UCSD-AML1 (cell line): ENCODE measurements at regions not wholly inside any gene's neighbourhood (a gene's known extent, or its start where the extent isn't known, plus 50 kb on each side); places are given as distances from the start of the nearest gene placed in this dataset.
"Not testable (repeated sequence)": the region's sequence is repeated elsewhere in the genome, so short reads cannot be mapped to it uniquely, and the experiment has no call there.

Source experiments
- DNase-seq: peaks from one replicate; lab custom pipeline; 2025; ENCODE audit not compliant: unreplicated experiment; lab: John Stamatoyannopoulos, UW

GRCh38 chr16:29261427-29262248 lies 144.9 kb downstream of the NPIPB11 start:
- not testable (repeated sequence) for DNase-seq

GRCh38 chr16:29260683-29261426 lies 145.7 kb downstream of the NPIPB11 start:
- not testable (repeated sequence) for DNase-seq

- not testable (repeated sequence) for DNase-seq
These were observed 146.7 kb downstream of the NPIPB11 start for GRCh38 chr16:29259635-29260457.

GRCh38 chr16:29258946-29259634 lies 147.4 kb downstream of the NPIPB11 start:
- not testable (repeated sequence) for DNase-seq

DNA sequence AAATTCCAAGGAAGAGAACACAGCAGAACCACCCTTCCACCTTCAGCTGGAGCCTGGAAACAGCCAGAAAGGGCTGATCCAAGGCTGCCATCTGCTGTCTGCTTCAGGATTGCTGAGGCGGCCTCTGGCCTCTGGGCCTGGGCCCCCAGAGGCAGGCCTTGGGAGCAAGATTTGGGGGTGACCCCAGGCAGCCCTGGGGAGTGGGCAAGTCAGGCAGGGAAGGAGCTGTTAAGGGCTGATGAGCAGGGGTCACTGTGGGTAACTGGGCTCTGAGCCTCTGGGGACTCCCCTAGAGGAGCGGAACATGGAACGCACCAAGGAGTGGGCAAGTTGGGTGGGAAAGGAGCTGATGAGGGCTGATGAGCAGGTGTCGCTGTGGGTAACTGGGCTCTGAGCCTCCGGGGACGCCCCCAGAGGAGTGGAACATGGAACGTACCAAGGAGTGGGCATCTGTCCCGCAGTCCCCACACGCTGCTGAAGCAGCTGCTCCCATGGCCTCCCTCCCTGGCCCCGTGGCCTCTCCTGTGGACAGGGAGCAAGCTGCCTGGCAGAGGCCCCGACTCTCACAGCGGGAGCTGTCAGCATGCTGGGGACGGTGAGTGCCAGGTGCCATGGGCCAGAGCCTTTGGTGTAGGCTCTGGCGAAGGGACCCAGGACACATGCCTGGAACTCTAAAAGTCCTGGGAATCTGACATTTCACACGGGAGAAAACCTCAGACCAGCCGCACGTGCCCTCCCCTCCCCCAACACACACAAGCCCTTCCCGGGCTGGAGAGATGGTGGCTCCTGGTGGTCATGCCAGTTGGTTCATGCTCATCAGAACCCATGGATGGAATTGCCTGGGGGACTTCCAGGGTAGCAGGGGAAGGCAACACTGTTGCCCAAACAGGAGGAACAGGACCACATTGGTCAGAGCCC lies 148.8 kb downstream of the NPIPB11 start:
- DNase-seq = not testable (repeated sequence)

GRCh38 chr16:29256501-29256981 lies 150.0 kb downstream of the NPIPB11 start:
- DNase-seq = no peak

DNA sequence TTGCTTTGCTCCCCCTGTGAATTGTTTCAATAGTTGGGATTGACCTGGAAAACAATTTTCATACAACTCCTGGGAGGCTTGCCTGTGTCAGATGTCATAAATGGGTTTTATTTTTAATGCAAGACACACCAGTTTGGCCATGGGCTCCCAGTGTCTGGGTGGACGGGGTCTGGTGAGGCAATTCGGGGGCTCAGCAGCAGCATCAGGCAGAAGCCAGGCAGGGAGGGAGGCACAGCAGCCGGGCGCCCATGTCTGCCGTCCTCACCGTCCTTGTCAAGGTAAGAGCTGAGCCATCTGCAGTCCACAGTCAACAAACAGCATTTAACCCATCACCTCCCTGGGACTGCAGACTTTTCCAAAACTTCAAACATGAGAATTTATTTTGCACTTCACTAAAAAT lies 150.6 kb downstream of the NPIPB11 start:
- DNase-seq = not testable (repeated sequence)

- DNase-seq = not testable (repeated sequence)
These were observed 151.1 kb downstream of the NPIPB11 start for GRCh38 chr16:29255496-29255796.

- no peak for DNase-seq
These were observed 151.6 kb downstream of the NPIPB11 start for GRCh38 chr16:29254676-29255495.

GRCh38 chr16:29253716-29254590 lies 152.6 kb downstream of the NPIPB11 start:
- not testable (repeated sequence) for DNase-seq

DNA sequence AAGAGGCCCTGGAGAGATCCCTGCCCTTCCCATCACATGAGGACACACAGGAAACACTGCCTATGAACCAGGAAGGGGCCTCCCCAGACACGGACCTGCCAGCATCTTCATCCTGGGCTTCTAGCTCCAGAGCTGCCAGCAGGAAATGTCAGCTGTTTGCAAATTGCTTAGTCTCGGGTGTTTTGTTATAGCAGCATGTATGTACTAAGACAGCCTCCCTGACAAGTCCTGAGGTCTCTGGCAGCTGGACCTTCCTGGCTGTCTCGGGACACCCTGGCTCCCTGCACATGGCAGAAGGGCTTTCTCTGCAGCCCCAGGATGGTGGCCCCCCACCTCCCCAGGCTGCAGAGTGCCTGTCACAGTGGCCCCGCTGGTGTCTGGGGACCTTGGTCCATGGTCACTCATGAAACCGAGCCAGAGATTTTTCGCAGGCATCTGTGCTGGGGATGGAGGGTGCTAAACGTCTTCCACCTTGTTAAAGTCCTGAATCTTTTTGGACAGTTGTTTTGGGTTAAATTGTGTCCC lies 153.4 kb downstream of the NPIPB11 start:
- DNase-seq = not testable (repeated sequence)

- DNase-seq = not testable (repeated sequence)
These were observed 154.2 kb downstream of the NPIPB11 start for GRCh38 chr16:29252311-29252710.

- DNase-seq = not testable (repeated sequence)
These were observed 154.9 kb downstream of the NPIPB11 start for GRCh38 chr16:29251571-29252011.

GRCh38 chr16:29250923-29251434 lies 155.5 kb downstream of the NPIPB11 start:
- not testable (repeated sequence) for DNase-seq

- DNase-seq = not testable (repeated sequence)
These were observed 156.0 kb downstream of the NPIPB11 start for GRCh38 chr16:29250469-29250868.

- not testable (repeated sequence) for DNase-seq
These were observed 157.6 kb downstream of the NPIPB11 start for GRCh38 chr16:29248940-29249318.

GRCh38 chr16:29248306-29248939 lies 158.1 kb downstream of the NPIPB11 start:
- peak; percentile 72 for DNase-seq
